ENCODE measurements at regions not wholly inside any gene's neighbourhood (a gene's known extent, or its start where the extent isn't known, plus 50 kb on each side); places are given as distances from the start of the nearest gene placed in this dataset.

GRCh38 chr18:61272793-61273192 lies 60.4 kb upstream of the CDH20 start:
- Mint-ChIP-seq H3K36me3 (ENCODE audit: low read depth) (no peaks in the 10 kb centered on the region), H3K27ac (no peak overlapping the region), H3K9me3 (no peaks in the 10 kb centered on the region), H3K4me3 (no peak overlapping the region), H3K27me3 (ENCODE audit: low read depth) (no peaks in the 10 kb centered on the region), H3K4me1 (no peaks in the 10 kb centered on the region)
- no peak for TF ChIP-seq CTCF (IDR thresholded peaks at IDR 0.05; ENCODE audit: unreplicated experiment in 3 of 3)

- TF ChIP-seq CTCF (IDR thresholded peaks at IDR 0.05; ENCODE audit: unreplicated experiment in 3 of 3) = no peak
- no peaks in the 10 kb centered on the region for H3K36me3 Mint-ChIP-seq (ENCODE audit: low read depth)
- no peak overlapping the region for H3K27ac Mint-ChIP-seq
- H3K9me3 Mint-ChIP-seq = peaks cover 4% of the 10 kb centered on the region
- no peak overlapping the region for H3K4me3 Mint-ChIP-seq
- H3K4me1 Mint-ChIP-seq = no peaks in the 10 kb centered on the region
- no peaks in the 10 kb centered on the region for H3K27me3 Mint-ChIP-seq (ENCODE audit: low read depth)
Measured at GRCh38 chr18:61273533-61273932, 59.7 kb upstream of the CDH20 start.

- Mint-ChIP-seq H3K27ac (no peak overlapping the region), H3K4me3 (no peak overlapping the region), H3K36me3 (ENCODE audit: low read depth) (no peaks in the 10 kb centered on the region), H3K27me3 (ENCODE audit: low read depth) (no peaks in the 10 kb centered on the region), H3K4me1 (no peaks in the 10 kb centered on the region), H3K9me3 (peaks cover 4% of the 10 kb centered on the region)
- no peak for TF ChIP-seq CTCF (IDR thresholded peaks at IDR 0.05; ENCODE audit: unreplicated experiment in 3 of 3)
Measured at GRCh38 chr18:61274416-61274960, 58.7 kb upstream of the CDH20 start.

GRCh38 chr18:61277808-61278207 lies 55.4 kb upstream of the CDH20 start:
- H3K4me1 Mint-ChIP-seq = no peaks in the 10 kb centered on the region
- H3K27me3 Mint-ChIP-seq (ENCODE audit: low read depth) = no peaks in the 10 kb centered on the region
- H3K27ac Mint-ChIP-seq = no peak overlapping the region
- H3K9me3 Mint-ChIP-seq = peaks cover 24% of the 10 kb centered on the region
- no peaks in the 10 kb centered on the region for H3K36me3 Mint-ChIP-seq (ENCODE audit: low read depth)
- no peak overlapping the region for H3K4me3 Mint-ChIP-seq
- TF ChIP-seq CTCF (IDR thresholded peaks at IDR 0.05; ENCODE audit: unreplicated experiment in 3 of 3) = no peak

GRCh38 chr18:61281431-61281830 lies 51.8 kb upstream of the CDH20 start:
- H3K9me3 Mint-ChIP-seq = peaks cover 25% of the 10 kb centered on the region
- TF ChIP-seq CTCF (IDR thresholded peaks at IDR 0.05; ENCODE audit: unreplicated experiment in 3 of 3) = no peak
- H3K4me1 Mint-ChIP-seq = no peaks in the 10 kb centered on the region
- H3K27me3 Mint-ChIP-seq (ENCODE audit: low read depth) = no peaks in the 10 kb centered on the region
- H3K36me3 Mint-ChIP-seq (ENCODE audit: low read depth) = no peaks in the 10 kb centered on the region
- H3K4me3 Mint-ChIP-seq = no peak overlapping the region
- no peak overlapping the region for H3K27ac Mint-ChIP-seq

- H3K36me3 Mint-ChIP-seq (ENCODE audit: low read depth) = no peaks in the 10 kb centered on the region
- H3K9me3 Mint-ChIP-seq = peaks cover 25% of the 10 kb centered on the region
- TF ChIP-seq CTCF (IDR thresholded peaks at IDR 0.05; ENCODE audit: unreplicated experiment in 3 of 3) = no peak
- no peaks in the 10 kb centered on the region for H3K27me3 Mint-ChIP-seq (ENCODE audit: low read depth)
- no peaks in the 10 kb centered on the region for H3K4me1 Mint-ChIP-seq
- no peak overlapping the region for H3K27ac Mint-ChIP-seq
- no peak overlapping the region for H3K4me3 Mint-ChIP-seq
Measured at GRCh38 chr18:61282926-61283325, 50.3 kb upstream of the CDH20 start.

Data from nephron (organoid).